C4-2B (cell line): ENCODE measurements at regions not wholly inside any gene's neighbourhood (a gene's known extent, or its start where the extent isn't known, plus 50 kb on each side); places are given as distances from the start of the nearest gene placed in this dataset.

Experiments used
- H3K27ac ChIP-seq: fragments of 450-650 bp; 2 replicates; pipeline ENCODE4 v1.5.1; 2017
- CTCF ChIP-seq: fragments of 450-650 bp; conservative IDR thresholded peaks from 2 replicates; pipeline ENCODE4 v1.5.1; 2017; ENCODE audit warnings: mild to moderate bottlenecking
- ZFX ChIP-seq: fragments of 450-650 bp; IDR thresholded peaks from 2 replicates; pipeline ENCODE4 v1.6.1; 2017

- H3K27ac ChIP-seq = no peak overlapping the region
- TF ChIP-seq CTCF (no peak), ZFX (no peak)
Observed at GRCh38 chr3:8186213-8186612, 315.4 kb upstream of the LMCD1 start.

GRCh38 chr3:8187996-8188395, 313.6 kb upstream of the LMCD1 start:
- H3K27ac ChIP-seq = no peak overlapping the region
- TF ChIP-seq ZFX = no peak
- TF ChIP-seq CTCF = no peak

- no peak for TF ChIP-seq ZFX
- TF ChIP-seq CTCF = no peak
- H3K27ac ChIP-seq = no peak overlapping the region
Observed at GRCh38 chr3:8189051-8189450, 312.6 kb upstream of the LMCD1 start.

- H3K27ac ChIP-seq = no peak overlapping the region
- TF ChIP-seq ZFX (no peak), CTCF (no peak)
Observed at GRCh38 chr3:8191406-8191805, 310.2 kb upstream of the LMCD1 start.

GRCh38 chr3:8197384-8197783, 304.2 kb upstream of the LMCD1 start:
- TF ChIP-seq ZFX (no peak), CTCF (no peak)
- H3K27ac ChIP-seq = no peak overlapping the region

- TF ChIP-seq ZFX (no peak), CTCF (no peak)
- no peak overlapping the region for H3K27ac ChIP-seq
Observed at GRCh38 chr3:8198605-8199004, 303.0 kb upstream of the LMCD1 start.

- H3K27ac ChIP-seq = no peak overlapping the region
- TF ChIP-seq ZFX (no peak), CTCF (no peak)
Observed at GRCh38 chr3:8200996-8201395, 300.6 kb upstream of the LMCD1 start.
